ENCODE measurements at regions not wholly inside any gene's neighbourhood (a gene's known extent, or its start where the extent isn't known, plus 50 kb on each side); places are given as distances from the start of the nearest gene placed in this dataset.
A peak's percentile ranks its signal among the peaks of the same experiment; 100 is the strongest.
"Not testable (repeated sequence)": the region's sequence is repeated elsewhere in the genome, so short reads cannot be mapped to it uniquely, and the experiment has no call there.

DNA sequence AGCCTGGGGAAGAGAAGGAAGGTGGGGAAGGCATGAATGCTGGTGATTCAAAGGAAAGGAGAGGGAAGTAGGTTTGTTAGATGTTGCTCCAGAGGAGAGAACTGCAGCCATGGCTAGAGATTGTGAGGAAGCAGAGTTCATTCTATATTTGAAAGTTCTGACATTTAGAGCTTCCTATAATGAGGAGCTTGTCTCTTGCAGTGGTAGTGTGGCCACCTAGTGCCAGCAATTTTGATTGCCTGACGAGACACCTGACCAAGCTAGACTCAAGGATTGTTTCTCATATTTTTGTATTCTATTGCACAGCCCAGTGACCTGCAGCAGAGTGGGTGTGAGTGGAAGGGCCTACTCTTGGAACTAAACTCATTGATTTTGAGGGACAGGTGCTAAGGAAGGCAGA lies 116.2 kb upstream of the GOLGA6L4 start:
- WGBS (ENCODE audit: insufficient coverage) = no CpG with 5 or more reads among the region's 1 CpG
- not testable (repeated sequence) for H3K4me3 ChIP-seq (ENCODE audit: low read length); DNase-seq; H3K36me3 ChIP-seq (ENCODE audit: control insufficient read depth, insufficient read depth, low read length); H3K9me3 ChIP-seq (replicated peaks; ENCODE audit: control insufficient read depth, low read depth, low read length); H3K4me1 ChIP-seq (ENCODE audit: control insufficient read depth, insufficient read depth, low read length); H3K27ac ChIP-seq (ENCODE audit: low read length); H3K27me3 ChIP-seq (ENCODE audit: control insufficient read depth, insufficient read depth, low read length)

DNA sequence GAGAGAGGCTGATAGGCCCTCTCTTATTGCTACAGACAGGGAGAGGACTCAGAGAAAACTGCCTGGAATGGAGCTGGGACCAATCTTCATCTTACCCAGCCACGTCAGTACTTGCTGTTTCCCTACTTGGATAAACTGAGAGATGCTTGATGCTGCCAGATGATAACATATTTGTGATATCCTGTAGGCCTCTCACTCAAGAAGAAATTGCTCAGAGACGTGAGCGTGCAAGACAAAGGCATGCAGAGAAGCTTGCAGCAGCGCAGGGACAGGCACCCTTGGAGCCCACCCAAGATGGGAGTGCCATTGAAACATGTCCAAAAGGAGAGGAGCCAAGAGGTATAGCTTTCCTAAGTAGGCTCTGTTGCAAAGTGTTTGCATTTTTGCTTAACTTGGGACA lies 114.7 kb upstream of the GOLGA6L4 start:
- not testable (repeated sequence) for H3K36me3 ChIP-seq (ENCODE audit: control insufficient read depth, insufficient read depth, low read length); H3K4me1 ChIP-seq (ENCODE audit: control insufficient read depth, insufficient read depth, low read length); H3K4me3 ChIP-seq (ENCODE audit: low read length); DNase-seq; H3K27me3 ChIP-seq (ENCODE audit: control insufficient read depth, insufficient read depth, low read length); H3K27ac ChIP-seq (ENCODE audit: low read length); H3K9me3 ChIP-seq (replicated peaks; ENCODE audit: control insufficient read depth, low read depth, low read length)
- 18% methylated on average over 3 of the region's 4 CpGs for WGBS (ENCODE audit: insufficient coverage)

DNA sequence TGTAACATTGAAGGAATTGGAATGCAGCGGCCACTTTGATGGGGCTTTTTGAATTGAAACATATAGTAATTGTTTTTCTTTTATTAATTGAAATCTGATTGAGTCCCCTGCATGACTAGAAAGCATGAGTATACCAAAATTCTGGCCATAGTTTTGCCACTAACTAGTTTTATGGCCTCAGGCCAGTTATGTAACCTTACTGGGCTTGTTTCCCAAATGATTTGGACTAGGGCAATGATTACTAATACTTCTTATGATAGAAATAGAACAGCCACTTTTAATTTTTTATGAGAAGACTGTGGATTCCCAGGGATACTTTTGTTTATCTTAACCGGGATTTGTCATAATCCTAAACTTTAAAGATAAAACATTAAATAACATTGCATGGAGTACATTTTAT lies 106.9 kb upstream of the GOLGA6L4 start:
- H3K4me3 ChIP-seq (ENCODE audit: low read length); H3K9me3 ChIP-seq (replicated peaks; ENCODE audit: control insufficient read depth, low read depth, low read length); H3K27me3 ChIP-seq (ENCODE audit: control insufficient read depth, insufficient read depth, low read length); H3K4me1 ChIP-seq (ENCODE audit: control insufficient read depth, insufficient read depth, low read length); H3K36me3 ChIP-seq (ENCODE audit: control insufficient read depth, insufficient read depth, low read length); DNase-seq; H3K27ac ChIP-seq (ENCODE audit: low read length): not testable (repeated sequence)
- WGBS (ENCODE audit: insufficient coverage) = no CpG with 5 or more reads among the region's 2 CpGs

DNA sequence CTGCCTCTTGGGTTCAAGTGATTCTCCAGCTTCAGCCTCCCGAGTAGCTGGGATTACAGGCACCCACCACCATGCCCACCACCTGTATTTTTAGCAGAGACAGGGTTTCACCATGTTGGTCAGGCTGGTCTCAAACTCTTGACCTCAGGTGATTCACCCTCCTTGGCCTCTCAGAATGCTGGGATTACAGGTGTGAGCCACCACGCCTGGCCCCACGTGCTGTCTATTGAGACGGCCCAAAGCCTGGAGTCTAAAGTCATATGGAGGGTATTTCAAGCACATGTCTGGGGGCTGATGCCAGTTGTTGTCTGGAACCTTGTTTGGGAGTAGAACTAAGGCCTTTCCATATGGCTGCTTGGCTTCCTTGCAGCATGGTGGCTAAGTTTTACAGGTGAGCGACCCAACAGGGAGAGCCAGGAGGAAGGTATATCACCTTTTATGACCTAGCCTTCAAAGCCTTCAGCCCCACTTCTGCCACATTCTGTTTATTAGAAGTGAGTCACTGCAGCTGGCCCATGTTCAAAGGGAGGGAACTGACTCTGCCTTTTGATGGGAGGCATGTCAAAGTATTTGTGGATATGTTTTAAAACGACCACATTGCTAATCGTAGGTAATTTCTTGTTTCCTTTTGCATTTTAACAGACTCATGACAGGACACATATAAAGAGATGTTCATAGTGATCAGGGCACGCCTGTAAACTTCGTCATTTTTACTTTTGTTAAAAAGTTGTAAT lies 105.3 kb upstream of the GOLGA6L4 start:
- not testable (repeated sequence) for H3K4me3 ChIP-seq (ENCODE audit: low read length); H3K9me3 ChIP-seq (replicated peaks; ENCODE audit: control insufficient read depth, low read depth, low read length); H3K27ac ChIP-seq (ENCODE audit: low read length); H3K27me3 ChIP-seq (ENCODE audit: control insufficient read depth, insufficient read depth, low read length); DNase-seq; H3K36me3 ChIP-seq (ENCODE audit: control insufficient read depth, insufficient read depth, low read length); H3K4me1 ChIP-seq (ENCODE audit: control insufficient read depth, insufficient read depth, low read length)
- WGBS (ENCODE audit: insufficient coverage) = 75% methylated on average over 4 of the region's 9 CpGs

DNA sequence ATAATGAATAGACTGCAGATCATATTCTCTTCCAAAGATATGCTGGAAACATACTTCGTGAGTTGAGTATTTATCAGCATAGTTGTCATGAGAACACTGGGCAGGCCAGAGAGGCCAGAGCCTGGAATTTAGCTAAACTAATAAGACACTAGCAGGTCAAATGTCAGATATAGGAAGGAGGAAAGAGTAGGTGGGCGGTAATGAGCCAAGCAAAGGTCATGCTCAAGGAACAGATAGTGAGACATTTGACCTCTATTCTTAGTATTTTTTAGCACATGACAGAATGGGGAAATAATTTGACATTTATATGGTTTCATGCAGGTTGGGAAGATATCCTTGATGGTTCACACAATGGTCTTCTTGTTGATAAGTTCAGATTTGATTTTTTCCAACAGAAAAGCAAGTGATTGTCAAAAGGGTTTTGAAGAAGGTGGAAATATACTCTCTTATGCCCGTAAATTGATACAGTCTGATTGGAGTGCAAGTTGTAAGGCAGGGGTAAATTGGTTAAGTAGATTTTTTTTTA lies 99.6 kb upstream of the GOLGA6L4 start:
- not testable (repeated sequence) for DNase-seq; H3K27me3 ChIP-seq (ENCODE audit: control insufficient read depth, insufficient read depth, low read length); H3K4me3 ChIP-seq (ENCODE audit: low read length); H3K27ac ChIP-seq (ENCODE audit: low read length); H3K9me3 ChIP-seq (replicated peaks; ENCODE audit: control insufficient read depth, low read depth, low read length); H3K4me1 ChIP-seq (ENCODE audit: control insufficient read depth, insufficient read depth, low read length); H3K36me3 ChIP-seq (ENCODE audit: control insufficient read depth, insufficient read depth, low read length)
- WGBS (ENCODE audit: insufficient coverage) = no CpG with 5 or more reads among the region's 3 CpGs

DNA sequence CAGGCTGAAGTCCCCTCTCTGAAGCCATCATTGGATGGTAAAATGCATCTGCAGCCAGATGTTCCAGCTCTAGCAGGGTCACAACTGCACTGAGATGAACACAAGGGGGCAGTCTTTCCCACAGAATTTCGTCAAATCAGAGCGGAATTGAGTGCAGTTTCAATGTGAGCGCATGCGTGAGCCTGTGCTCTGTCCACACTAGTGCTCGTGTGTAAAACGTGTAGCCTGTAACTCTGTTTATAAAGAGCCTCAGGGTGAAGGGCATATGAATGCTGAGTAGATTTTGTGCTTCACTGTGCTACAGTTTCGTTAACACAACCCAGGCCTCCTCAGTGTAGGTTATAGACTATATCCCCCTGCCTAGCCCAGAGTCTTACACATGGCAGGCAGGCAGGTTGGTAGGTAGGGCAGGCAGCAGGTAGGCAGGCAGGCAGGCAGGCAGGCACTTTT lies 92.7 kb upstream of the GOLGA6L4 start:
- WGBS (ENCODE audit: insufficient coverage) = 0% methylated on average over 6 of the region's 7 CpGs
- Histone ChIP-seq H3K9me3 (replicated peaks; ENCODE audit: control insufficient read depth, low read depth, low read length) (no peaks in the 10 kb centered on the region), H3K4me3 (ENCODE audit: low read length) (no peak overlapping the region), H3K27ac (ENCODE audit: low read length) (no peak overlapping the region), H3K36me3 (ENCODE audit: control insufficient read depth, insufficient read depth, low read length) (no peaks in the 10 kb centered on the region), H3K4me1 (ENCODE audit: control insufficient read depth, insufficient read depth, low read length) (no peaks in the 10 kb centered on the region), H3K27me3 (ENCODE audit: control insufficient read depth, insufficient read depth, low read length) (no peaks in the 10 kb centered on the region)
- peak; percentile 91 for DNase-seq

DNA sequence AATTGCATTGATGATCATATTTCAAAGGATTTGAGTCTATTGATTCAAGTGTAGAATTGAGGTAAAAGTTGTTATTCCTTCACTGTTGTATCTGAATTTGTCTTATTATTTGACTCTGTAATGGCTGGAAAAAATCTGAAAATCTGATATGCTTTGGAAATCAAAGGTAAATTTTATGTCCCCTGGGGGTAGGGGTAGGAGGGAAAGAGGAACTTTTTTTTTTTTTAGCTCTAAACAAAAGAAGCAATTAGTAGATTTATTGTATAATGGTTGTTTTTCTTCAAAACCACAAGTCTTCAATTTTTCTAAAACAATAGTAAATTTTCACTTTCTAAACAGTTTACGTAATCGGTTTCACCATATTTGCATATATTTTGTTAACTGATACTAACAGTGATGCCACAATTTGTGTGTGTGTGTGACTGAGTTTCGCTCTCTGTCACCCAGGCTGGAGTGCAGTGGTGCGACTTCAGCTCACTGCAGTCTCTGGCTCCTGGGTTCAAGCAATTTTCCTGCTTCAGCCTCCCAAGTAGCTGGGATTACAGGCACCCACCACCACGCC lies 91.7 kb upstream of the GOLGA6L4 start:
- Histone ChIP-seq H3K36me3 (ENCODE audit: control insufficient read depth, insufficient read depth, low read length) (no peaks in the 10 kb centered on the region), H3K27me3 (ENCODE audit: control insufficient read depth, insufficient read depth, low read length) (no peaks in the 10 kb centered on the region), H3K9me3 (replicated peaks; ENCODE audit: control insufficient read depth, low read depth, low read length) (no peaks in the 10 kb centered on the region), H3K27ac (ENCODE audit: low read length) (no peak overlapping the region), H3K4me1 (ENCODE audit: control insufficient read depth, insufficient read depth, low read length) (no peaks in the 10 kb centered on the region), H3K4me3 (ENCODE audit: low read length) (no peak overlapping the region)
- WGBS (ENCODE audit: insufficient coverage) = 100% methylated on average over 2 of the region's 5 CpGs
- no peak for DNase-seq

DNA sequence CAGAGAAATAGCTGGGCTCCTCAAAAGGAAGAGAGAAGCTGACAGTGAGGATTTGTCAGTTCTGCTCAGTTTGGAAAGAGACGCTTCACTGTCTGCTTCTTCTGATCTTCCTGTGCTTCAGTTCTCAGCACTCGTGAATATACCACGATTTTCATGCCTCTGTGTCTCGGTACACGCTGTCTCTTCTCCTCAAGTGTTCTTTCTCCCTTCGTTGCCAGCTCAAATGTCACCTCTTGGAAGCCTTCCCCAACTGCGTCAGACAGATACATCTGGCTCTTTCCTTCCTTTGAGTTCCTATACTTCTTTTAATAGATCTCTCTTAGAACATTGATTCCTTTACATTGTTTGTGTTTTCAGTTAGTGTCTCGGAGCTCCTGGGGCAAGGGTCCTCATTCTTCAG lies 90.6 kb upstream of the GOLGA6L4 start:
- H3K4me3 ChIP-seq (ENCODE audit: low read length); H3K27ac ChIP-seq (ENCODE audit: low read length); DNase-seq: not testable (repeated sequence)

DNA sequence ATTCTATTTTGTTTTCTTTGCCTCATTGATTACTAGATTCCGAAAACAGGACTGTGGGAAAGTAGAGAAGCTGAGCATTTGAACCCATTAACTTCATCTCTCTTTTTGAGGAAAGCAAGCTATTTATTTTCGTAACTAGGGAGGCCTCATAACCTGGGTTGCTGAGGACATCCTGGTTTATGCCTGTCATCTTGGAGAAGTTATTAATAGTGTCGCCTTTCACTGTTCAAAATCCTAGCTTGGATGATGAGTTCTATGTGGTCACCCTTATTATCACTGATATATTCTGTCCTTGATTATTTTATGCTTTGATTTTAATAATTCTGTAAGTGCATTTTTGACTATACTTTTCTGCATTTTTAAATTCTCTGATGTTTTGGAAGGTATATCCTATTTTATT lies 89.3 kb upstream of the GOLGA6L4 start:
- not testable (repeated sequence) for DNase-seq; H3K4me3 ChIP-seq (ENCODE audit: low read length)

More for the DNA sequence above, 90.6 kb upstream of the GOLGA6L4 start:
- H3K9me3 ChIP-seq (replicated peaks; ENCODE audit: control insufficient read depth, low read depth, low read length); H3K36me3 ChIP-seq (ENCODE audit: control insufficient read depth, insufficient read depth, low read length); H3K4me1 ChIP-seq (ENCODE audit: control insufficient read depth, insufficient read depth, low read length); H3K27me3 ChIP-seq (ENCODE audit: control insufficient read depth, insufficient read depth, low read length): not testable (repeated sequence)
- 38% methylated on average over 6 of the region's 8 CpGs for whole genome bisulfite sequencing (ENCODE audit: insufficient coverage)

DNA sequence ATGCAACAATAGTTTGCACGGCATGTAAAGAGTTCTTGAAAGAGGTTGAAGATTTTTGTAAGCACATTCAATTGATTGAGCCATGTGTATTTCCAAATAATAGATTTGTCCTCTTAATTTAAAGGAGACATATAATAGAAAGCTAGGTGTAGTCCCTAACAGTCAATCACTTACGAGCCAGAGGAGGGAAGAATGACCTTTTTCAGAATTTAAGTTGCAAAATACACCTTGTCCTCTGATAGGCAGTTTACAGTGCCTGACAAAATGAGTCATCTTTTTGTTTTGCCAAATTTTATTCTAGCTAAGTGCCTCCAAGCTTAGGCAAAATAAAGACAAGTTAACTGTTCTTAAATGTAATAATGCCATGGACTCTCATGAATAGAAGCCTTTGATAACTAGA lies 88.3 kb upstream of the GOLGA6L4 start:
- WGBS (ENCODE audit: insufficient coverage) = no CpG with 5 or more reads among the region's 2 CpGs
- H3K36me3 ChIP-seq (ENCODE audit: control insufficient read depth, insufficient read depth, low read length); H3K27ac ChIP-seq (ENCODE audit: low read length); H3K27me3 ChIP-seq (ENCODE audit: control insufficient read depth, insufficient read depth, low read length); DNase-seq; H3K4me1 ChIP-seq (ENCODE audit: control insufficient read depth, insufficient read depth, low read length); H3K4me3 ChIP-seq (ENCODE audit: low read length); H3K9me3 ChIP-seq (replicated peaks; ENCODE audit: control insufficient read depth, low read depth, low read length): not testable (repeated sequence)

More for the DNA sequence above, 89.3 kb upstream of the GOLGA6L4 start:
- not testable (repeated sequence) for H3K27ac ChIP-seq (ENCODE audit: low read length); H3K36me3 ChIP-seq (ENCODE audit: control insufficient read depth, insufficient read depth, low read length); H3K27me3 ChIP-seq (ENCODE audit: control insufficient read depth, insufficient read depth, low read length); H3K4me1 ChIP-seq (ENCODE audit: control insufficient read depth, insufficient read depth, low read length); H3K9me3 ChIP-seq (replicated peaks; ENCODE audit: control insufficient read depth, low read depth, low read length)
- WGBS (ENCODE audit: insufficient coverage) = no CpG with 5 or more reads among the region's 3 CpGs
